GM19467 (cell line): ENCODE measurements at regions not wholly inside any gene's neighbourhood (a gene's known extent, or its start where the extent isn't known, plus 50 kb on each side); places are given as distances from the start of the nearest gene placed in this dataset.

Experiments used
- ATAC-seq: cut with Tn5 transposase; IDR thresholded peaks from one replicate; pipeline ENCODE4 v1.9.1; 2021; ENCODE audit warnings: mild to moderate bottlenecking, moderate library complexity; ENCODE audit not compliant: unreplicated experiment

- ATAC-seq: no peak
These were observed 838.4 kb downstream of the QKI start for GRCh38 chr6:164252948-164253347.

DNA sequence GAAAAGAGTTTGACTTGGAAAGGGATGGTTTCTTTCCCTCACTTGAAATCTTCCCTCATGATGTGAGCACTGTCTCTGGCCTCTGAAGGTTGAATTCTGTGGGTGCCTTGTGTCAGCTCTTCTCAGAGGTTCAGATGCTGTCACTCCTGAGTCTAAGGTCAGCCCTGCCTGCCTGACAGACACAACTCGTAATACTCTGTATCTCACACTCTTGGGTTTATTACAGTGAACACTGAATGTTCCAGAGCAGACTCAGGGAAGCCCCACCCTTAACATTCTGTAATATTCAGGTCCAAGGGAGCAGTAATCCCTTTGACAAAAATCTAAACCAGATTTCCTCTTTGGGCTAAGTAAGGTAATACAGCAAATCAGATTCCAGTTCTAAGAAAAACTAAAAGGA lies 837.8 kb downstream of the QKI start:
- ATAC-seq: no peak

DNA sequence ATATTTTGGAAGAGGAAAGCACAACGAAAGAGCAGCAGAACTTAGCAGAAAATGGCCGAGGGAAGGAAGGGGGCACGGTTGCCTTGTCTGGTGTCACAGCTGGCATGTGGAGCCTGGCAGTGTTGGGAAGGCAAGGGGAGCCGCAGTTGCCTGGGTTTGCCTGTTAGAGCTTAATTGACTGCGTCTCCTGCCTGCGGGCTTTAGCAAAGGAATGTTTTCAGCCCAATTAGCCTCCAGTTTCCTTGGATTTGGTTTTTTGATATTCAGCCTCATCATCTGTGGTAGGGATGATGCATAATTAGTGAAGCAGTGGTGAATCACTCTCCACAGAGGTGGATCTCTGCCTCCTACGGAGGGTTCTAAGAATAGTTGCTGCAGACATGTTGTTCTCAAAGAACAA lies 832.6 kb downstream of the QKI start:
- ATAC-seq: no peak

DNA sequence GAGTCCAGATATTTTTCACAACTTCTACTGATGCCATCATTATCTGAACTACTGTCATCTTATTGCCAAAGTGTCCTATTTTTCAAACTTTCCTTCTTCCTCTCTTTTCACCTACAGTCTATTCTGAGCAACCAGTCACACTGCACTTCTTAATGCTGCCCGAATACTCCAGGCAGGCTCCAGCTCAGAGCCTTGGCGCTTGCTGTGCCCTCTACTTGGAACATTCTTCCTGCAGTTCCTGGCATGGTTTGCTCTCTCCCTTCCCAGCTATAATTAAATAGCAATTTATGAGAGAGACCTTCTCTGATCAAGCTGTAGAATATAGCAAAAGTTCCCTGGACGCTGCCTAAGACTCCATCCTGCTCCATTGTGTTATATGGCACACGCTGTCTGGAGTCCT lies 831.6 kb downstream of the QKI start:
- ATAC-seq: no peak

DNA sequence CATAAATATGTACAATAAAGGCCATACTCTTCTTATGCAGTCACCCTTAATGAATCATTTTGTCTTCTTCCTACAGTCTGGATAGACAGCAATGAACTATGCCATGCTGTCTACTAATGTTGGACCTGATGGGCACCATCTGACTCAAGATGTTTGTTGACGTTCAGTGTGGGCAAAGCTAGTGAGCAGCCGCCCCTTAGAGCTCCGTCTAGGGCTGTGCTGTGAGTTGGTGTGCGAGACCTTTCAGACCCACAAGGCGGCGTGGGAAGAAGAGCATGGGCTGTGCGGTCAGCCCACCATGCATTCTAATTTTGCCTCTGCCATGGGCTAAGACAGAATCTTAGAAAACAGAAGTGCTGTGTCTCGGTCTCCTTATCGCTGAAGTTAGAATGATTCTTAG lies 829.4 kb downstream of the QKI start:
- ATAC-seq: no peak

DNA sequence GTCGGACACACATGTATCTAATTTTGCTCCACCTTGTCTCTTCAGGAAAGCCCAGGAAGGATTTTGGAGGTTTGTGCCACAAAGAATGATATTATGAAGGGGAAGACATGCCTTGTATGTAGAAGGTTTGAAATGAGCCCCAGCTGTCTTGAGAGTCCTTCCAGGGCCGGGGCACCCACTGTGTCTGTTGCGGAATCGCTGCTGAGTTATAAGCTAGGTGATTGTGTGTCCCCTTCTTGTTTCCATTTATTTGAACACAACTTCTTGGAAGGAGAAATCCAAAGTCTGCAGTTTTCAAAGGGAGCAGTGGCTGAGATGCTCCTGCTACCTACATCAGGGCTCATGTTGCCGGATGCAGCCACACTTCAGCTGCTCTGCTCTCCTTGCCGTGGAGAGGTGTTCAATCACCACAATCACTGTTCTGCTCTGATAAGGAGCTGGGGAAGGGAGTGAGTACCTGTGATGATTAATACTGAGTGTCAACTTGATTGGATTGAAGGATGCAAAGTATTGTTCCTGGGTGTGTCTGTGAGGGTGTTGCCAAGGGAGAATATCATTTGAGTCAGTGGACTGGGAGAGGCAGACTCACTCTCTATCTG lies 828.6 kb downstream of the QKI start:
- no peak for ATAC-seq

GRCh38 chr6:164230804-164231203 lies 816.3 kb downstream of the QKI start:
- no peak for ATAC-seq

GRCh38 chr6:164230259-164230658 lies 815.7 kb downstream of the QKI start:
- ATAC-seq: no peak

DNA sequence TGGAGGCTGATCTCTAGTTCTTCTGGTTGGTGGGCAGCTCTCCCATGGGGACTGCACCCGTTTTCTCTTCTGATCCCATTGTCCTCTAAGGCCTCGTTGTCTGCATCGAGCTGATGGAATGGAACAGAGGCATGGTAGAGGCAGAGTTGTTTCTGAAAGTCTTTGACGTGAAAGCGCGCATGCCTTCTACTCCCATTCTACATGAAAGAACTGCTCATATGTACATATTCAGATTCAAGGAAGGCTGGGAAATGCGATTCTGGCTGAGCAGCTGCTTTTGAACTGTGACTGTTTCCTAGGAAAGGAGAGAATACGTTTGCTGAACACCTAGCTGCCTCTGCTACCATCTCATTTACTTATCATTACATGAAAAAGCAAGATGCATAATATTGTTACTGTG lies 815.2 kb downstream of the QKI start:
- ATAC-seq: no peak

- ATAC-seq: no peak
These were observed 813.5 kb downstream of the QKI start for GRCh38 chr6:164227952-164228522.

DNA sequence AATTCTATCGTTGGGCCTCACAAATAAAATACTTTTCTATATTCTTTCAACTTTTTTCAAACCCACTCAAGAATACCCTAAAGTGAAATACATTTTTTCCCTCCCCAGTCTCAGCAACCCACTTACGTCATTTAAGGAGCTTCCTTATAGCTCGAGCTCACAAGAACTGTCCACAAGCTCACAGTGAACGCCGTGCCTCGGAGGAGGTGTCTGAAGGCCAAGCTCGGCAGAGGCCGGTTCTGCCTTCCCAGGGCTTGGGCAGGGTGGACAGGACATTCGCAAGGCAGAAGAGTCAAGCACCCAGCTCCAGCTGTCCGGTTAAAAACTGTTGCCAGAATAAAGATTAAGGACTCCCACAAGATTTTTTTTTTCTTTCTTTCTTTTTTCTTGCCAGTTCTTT lies 802.3 kb downstream of the QKI start:
- ATAC-seq: no peak

- ATAC-seq: no peak
These were observed 801.9 kb downstream of the QKI start for GRCh38 chr6:164216368-164216767.

DNA sequence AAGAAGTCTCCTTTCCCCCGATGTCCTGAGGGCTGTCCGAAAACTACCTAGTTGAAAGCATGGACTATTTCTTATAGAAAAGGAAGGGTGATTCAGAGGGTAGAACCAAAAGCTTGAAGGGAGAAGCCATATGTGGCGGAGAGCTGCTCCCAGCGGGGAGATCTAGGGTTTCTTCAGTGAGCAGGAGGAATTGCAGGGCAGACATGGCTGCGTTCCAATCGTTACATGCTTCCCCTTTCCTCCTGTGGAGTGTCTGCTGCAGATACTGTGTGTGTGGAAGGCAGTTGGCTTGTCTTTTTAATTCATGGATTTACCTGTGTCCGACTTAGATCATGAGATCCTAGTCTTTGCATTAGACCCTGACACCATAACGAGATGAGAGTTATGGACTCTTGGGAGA lies 799.5 kb downstream of the QKI start:
- no peak for ATAC-seq

- ATAC-seq: no peak
These were observed 796.7 kb downstream of the QKI start for GRCh38 chr6:164211254-164211653.

DNA sequence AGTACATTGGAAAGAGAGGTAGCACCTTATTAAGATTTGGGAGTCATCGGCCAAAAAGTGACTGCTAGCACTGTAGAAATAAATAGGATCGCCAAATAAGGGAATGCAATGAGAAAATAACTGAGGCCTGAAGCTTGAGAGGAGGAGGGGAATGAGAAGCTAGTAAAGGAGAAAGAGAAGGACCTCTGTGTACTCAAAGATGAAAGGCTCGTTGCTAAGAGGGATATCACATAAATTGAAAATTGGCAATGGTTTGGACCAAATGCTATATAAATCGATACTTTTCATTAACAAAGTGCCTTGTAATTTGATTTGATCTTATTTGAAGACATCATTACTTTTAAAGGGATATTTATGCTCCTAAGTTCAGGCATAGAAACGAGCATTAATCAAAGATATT lies 796.3 kb downstream of the QKI start:
- ATAC-seq: no peak

- ATAC-seq: no peak
These were observed 795.8 kb downstream of the QKI start for GRCh38 chr6:164210323-164210722.

DNA sequence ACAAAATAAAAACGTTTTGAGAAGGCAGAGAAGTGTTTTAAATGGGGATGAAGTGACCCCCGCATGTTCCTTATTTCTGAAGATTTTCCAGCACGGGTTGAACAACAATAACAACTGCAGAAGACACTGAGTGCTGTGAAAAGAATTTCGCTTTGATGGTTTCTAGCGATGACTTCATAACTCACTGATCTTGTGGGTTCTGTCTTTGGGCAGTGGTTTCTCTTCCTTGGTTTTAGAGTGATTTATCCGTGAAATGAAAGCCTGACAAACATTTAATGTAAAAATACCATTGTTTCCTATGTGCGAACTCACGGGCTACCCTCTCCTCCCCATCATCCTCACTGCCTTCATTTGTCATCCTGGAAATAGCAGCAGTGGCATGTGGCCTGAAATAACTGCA lies 793.9 kb downstream of the QKI start:
- ATAC-seq: no peak

DNA sequence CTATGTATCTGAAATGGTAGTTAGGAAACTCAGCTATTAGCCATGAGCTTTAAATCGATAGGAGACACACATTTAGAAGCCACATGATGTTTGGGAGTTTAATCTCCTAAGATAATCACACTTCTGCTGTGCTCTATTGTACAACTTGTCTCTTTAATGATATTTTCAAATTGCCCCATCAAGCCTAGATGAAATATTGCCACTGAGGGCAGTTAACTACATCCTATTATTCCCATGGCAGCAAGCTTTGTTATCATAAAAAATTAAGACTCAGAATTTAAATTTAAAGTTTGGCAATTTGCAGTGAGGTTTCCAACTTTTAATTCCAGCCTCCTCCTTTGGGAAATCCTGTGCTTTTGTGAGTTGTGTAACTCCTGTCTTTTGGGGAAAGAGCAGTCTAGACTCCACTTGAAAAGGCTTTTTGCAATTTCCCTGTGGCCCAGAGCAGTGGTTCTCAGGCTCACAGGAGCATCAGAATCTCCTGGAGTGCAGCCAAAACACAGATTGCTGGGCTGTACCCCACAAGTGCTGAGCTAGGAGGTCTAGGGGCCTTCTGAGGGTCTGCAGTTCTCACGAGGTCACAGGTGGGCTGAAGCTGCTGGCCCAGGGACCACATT lies 792.4 kb downstream of the QKI start:
- no peak for ATAC-seq

- ATAC-seq: no peak
These were observed 785.6 kb downstream of the QKI start for GRCh38 chr6:164200071-164200470.

GRCh38 chr6:164195942-164196281 lies 781.4 kb downstream of the QKI start:
- ATAC-seq: no peak

GRCh38 chr6:164195278-164195941 lies 780.9 kb downstream of the QKI start:
- no peak for ATAC-seq

DNA sequence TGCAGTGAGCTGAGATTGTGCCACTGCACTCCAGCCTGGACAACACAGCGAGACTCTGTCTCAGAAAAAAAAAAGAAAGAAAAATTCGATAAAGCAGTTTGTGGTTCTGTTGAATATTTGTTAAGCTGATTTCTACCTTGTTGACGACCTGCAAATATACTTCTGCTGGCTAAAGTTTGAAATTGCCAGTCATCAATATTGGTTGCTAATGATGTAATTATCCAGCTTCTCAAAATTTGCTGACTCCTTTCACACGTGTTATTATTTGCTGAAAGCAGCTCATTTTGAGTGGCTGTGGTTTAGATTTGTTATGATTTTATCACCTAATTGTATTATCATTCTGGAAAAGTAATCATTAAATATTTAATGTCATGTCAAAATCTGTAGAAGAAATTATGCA lies 774.3 kb downstream of the QKI start:
- no peak for ATAC-seq
